ENCODE measurements at regions not wholly inside any gene's neighbourhood (a gene's known extent, or its start where the extent isn't known, plus 50 kb on each side); places are given as distances from the start of the nearest gene placed in this dataset.
"Not testable (repeated sequence)": the region's sequence is repeated elsewhere in the genome, so short reads cannot be mapped to it uniquely, and the experiment has no call there.

- not testable (repeated sequence) for H3K79me2 ChIP-seq (ENCODE audit: insufficient read depth, low read length); H3K9ac ChIP-seq (ENCODE audit: low read length); H3K9me3 ChIP-seq (ENCODE audit: insufficient read depth, low read length); H3K4me3 ChIP-seq (ENCODE audit: insufficient read depth, low read length, poor library complexity, severe bottlenecking); H2AFZ ChIP-seq (ENCODE audit: low read depth, low read length, severe bottlenecking); H3K9me2 ChIP-seq (replicated peaks; ENCODE audit: insufficient read depth, low read length); H3K4me2 ChIP-seq (ENCODE audit: low read depth, low read length, poor library complexity, severe bottlenecking); H3K36me3 ChIP-seq (ENCODE audit: low read length); H3K27me3 ChIP-seq (ENCODE audit: low read length); H3K27ac ChIP-seq (ENCODE audit: low read depth, low read length); H4K20me1 ChIP-seq (ENCODE audit: low read depth, low read length); H3F3A ChIP-seq (ENCODE audit: insufficient read depth)
Measured at GRCh38 chr16:21346756-21347491, 68.8 kb upstream of the CRYM start.

GRCh38 chr16:21344361-21344912 is 66.3 kb upstream of the CRYM start:
- not testable (repeated sequence) for H2AFZ ChIP-seq (ENCODE audit: low read depth, low read length, severe bottlenecking); H3K36me3 ChIP-seq (ENCODE audit: low read length); H3K4me2 ChIP-seq (ENCODE audit: low read depth, low read length, poor library complexity, severe bottlenecking); H3K27me3 ChIP-seq (ENCODE audit: low read length); H3K9me3 ChIP-seq (ENCODE audit: insufficient read depth, low read length); H3K79me2 ChIP-seq (ENCODE audit: insufficient read depth, low read length); H4K20me1 ChIP-seq (ENCODE audit: low read depth, low read length); H3K9ac ChIP-seq (ENCODE audit: low read length); H3K4me3 ChIP-seq (ENCODE audit: insufficient read depth, low read length, poor library complexity, severe bottlenecking); H3K9me2 ChIP-seq (replicated peaks; ENCODE audit: insufficient read depth, low read length); H3K27ac ChIP-seq (ENCODE audit: low read depth, low read length); H3F3A ChIP-seq (ENCODE audit: insufficient read depth)

GRCh38 chr16:21341101-21341500 is 63.0 kb upstream of the CRYM start:
- no peak overlapping the region for H2AFZ ChIP-seq (ENCODE audit: low read depth, low read length, severe bottlenecking)
- H3K4me3 ChIP-seq (ENCODE audit: insufficient read depth, low read length, poor library complexity, severe bottlenecking) = no peak overlapping the region
- H3K9me2 ChIP-seq (replicated peaks; ENCODE audit: insufficient read depth, low read length) = no peaks in the 10 kb centered on the region
- no peaks in the 10 kb centered on the region for H3F3A ChIP-seq (ENCODE audit: insufficient read depth)
- H3K79me2 ChIP-seq (ENCODE audit: insufficient read depth, low read length) = no peaks in the 10 kb centered on the region
- H3K9ac ChIP-seq (ENCODE audit: low read length) = no peak overlapping the region
- peaks cover 7% of the 10 kb centered on the region for H3K36me3 ChIP-seq (ENCODE audit: low read length)
- no peak overlapping the region for H3K27ac ChIP-seq (ENCODE audit: low read depth, low read length)
- no peaks in the 10 kb centered on the region for H3K27me3 ChIP-seq (ENCODE audit: low read length)
- no peak overlapping the region for H3K4me2 ChIP-seq (ENCODE audit: low read depth, low read length, poor library complexity, severe bottlenecking)
- no peaks in the 10 kb centered on the region for H3K9me3 ChIP-seq (ENCODE audit: insufficient read depth, low read length)
- no peaks in the 10 kb centered on the region for H4K20me1 ChIP-seq (ENCODE audit: low read depth, low read length)
- TF ChIP-seq CTCF (IDR thresholded peaks at IDR 0.05; ENCODE audit: insufficient read depth, low read length, poor library complexity, severe bottlenecking) (no peak), EZH2phosphoT487 (conservative IDR thresholded peaks at IDR 0.05; ENCODE audit: low read length) (no peak)

DNA sequence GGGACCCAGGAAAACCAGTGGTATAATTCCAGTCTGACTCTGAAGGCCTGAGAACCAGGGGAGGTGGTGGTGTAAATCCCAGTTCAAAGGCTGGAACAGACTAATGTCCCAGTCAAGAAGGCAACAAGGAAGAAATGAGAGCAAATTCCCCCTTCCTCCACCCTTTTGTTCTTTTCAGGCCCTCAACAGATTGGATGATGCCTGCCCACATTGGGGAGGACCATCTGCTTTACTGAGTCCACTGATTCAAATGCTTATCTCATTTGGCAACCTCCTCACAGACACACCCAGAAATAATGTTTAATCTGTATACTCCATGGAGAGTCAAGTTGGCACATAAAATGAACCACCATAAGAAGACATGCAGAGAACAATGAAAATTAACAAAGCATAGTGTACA is 61.9 kb upstream of the CRYM start:
- no peaks in the 10 kb centered on the region for H4K20me1 ChIP-seq (ENCODE audit: low read depth, low read length)
- H3K79me2 ChIP-seq (ENCODE audit: insufficient read depth, low read length) = no peaks in the 10 kb centered on the region
- H3K36me3 ChIP-seq (ENCODE audit: low read length) = peaks cover 7% of the 10 kb centered on the region
- H3K27ac ChIP-seq (ENCODE audit: low read depth, low read length) = no peak overlapping the region
- no peak overlapping the region for H3K9ac ChIP-seq (ENCODE audit: low read length)
- TF ChIP-seq CTCF (IDR thresholded peaks at IDR 0.05; ENCODE audit: insufficient read depth, low read length, poor library complexity, severe bottlenecking) (no peak), EZH2phosphoT487 (conservative IDR thresholded peaks at IDR 0.05; ENCODE audit: low read length) (no peak)
- no peak overlapping the region for H2AFZ ChIP-seq (ENCODE audit: low read depth, low read length, severe bottlenecking)
- H3F3A ChIP-seq (ENCODE audit: insufficient read depth) = no peaks in the 10 kb centered on the region
- H3K9me3 ChIP-seq (ENCODE audit: insufficient read depth, low read length) = no peaks in the 10 kb centered on the region
- H3K9me2 ChIP-seq (replicated peaks; ENCODE audit: insufficient read depth, low read length) = no peaks in the 10 kb centered on the region
- H3K27me3 ChIP-seq (ENCODE audit: low read length) = no peaks in the 10 kb centered on the region
- no peak overlapping the region for H3K4me3 ChIP-seq (ENCODE audit: insufficient read depth, low read length, poor library complexity, severe bottlenecking)
- H3K4me2 ChIP-seq (ENCODE audit: low read depth, low read length, poor library complexity, severe bottlenecking) = no peak overlapping the region
